ENCODE measurements at regions not wholly inside any gene's neighbourhood (a gene's known extent, or its start where the extent isn't known, plus 50 kb on each side); places are given as distances from the start of the nearest gene placed in this dataset.
"Not testable (repeated sequence)": the region's sequence is repeated elsewhere in the genome, so short reads cannot be mapped to it uniquely, and the experiment has no call there.

- no peak for DNase-seq
- no peak for ATAC-seq
- Mint-ChIP-seq H3K4me1 (ENCODE audit: low read depth) (no peaks in the 10 kb centered on the region), H3K27ac (no peak overlapping the region), H3K9me3 (ENCODE audit: insufficient read depth) (no peaks in the 10 kb centered on the region), H3K4me3 (no peak overlapping the region), H3K36me3 (ENCODE audit: low read depth) (no peaks in the 10 kb centered on the region), H3K27me3 (ENCODE audit: low read depth) (no peaks in the 10 kb centered on the region)
- POLR2A ChIA-PET = no interaction called here
- CTCF ChIA-PET = no interaction called here
Measured at GRCh38 chr2:83261591-83262136, 1197.4 kb downstream of the SUCLG1 start.

GRCh38 chr2:83253848-83254247 is 1205.2 kb downstream of the SUCLG1 start:
- Mint-ChIP-seq H3K27ac (no peak overlapping the region), H3K4me3 (no peak overlapping the region), H3K4me1 (ENCODE audit: low read depth) (no peaks in the 10 kb centered on the region), H3K27me3 (ENCODE audit: low read depth) (no peaks in the 10 kb centered on the region), H3K9me3 (ENCODE audit: insufficient read depth) (peaks cover 10% of the 10 kb centered on the region), H3K36me3 (ENCODE audit: low read depth) (no peaks in the 10 kb centered on the region)
- no peak for ATAC-seq
- POLR2A ChIA-PET = no interaction called here
- CTCF ChIA-PET = no interaction called here
- DNase-seq = no peak

GRCh38 chr2:83251321-83251872 is 1207.7 kb downstream of the SUCLG1 start:
- CTCF ChIA-PET = no interaction called here
- no peaks in the 10 kb centered on the region for H3K36me3 Mint-ChIP-seq (ENCODE audit: low read depth)
- ATAC-seq = no peak
- POLR2A ChIA-PET = no interaction called here
- no peaks in the 10 kb centered on the region for H3K4me1 Mint-ChIP-seq (ENCODE audit: low read depth)
- no peak overlapping the region for H3K27ac Mint-ChIP-seq
- no peaks in the 10 kb centered on the region for H3K27me3 Mint-ChIP-seq (ENCODE audit: low read depth)
- peaks cover 21% of the 10 kb centered on the region for H3K9me3 Mint-ChIP-seq (ENCODE audit: insufficient read depth)
- no peak overlapping the region for H3K4me3 Mint-ChIP-seq
- no peak for DNase-seq

- H3K4me1 Mint-ChIP-seq (ENCODE audit: low read depth); POLR2A ChIA-PET; H3K27ac Mint-ChIP-seq; CTCF ChIA-PET; H3K4me3 Mint-ChIP-seq; H3K27me3 Mint-ChIP-seq (ENCODE audit: low read depth); ATAC-seq; DNase-seq; H3K36me3 Mint-ChIP-seq (ENCODE audit: low read depth): not testable (repeated sequence)
- H3K9me3 Mint-ChIP-seq (ENCODE audit: insufficient read depth) = peaks cover 24% of the 10 kb centered on the region
Measured at GRCh38 chr2:83245806-83246537, 1213.1 kb downstream of the SUCLG1 start.

- no peak for ATAC-seq
- DNase-seq = no peak
- POLR2A ChIA-PET = no interaction called here
- Mint-ChIP-seq H3K27me3 (ENCODE audit: low read depth) (no peaks in the 10 kb centered on the region), H3K27ac (no peak overlapping the region), H3K9me3 (ENCODE audit: insufficient read depth) (peaks cover 6% of the 10 kb centered on the region), H3K4me1 (ENCODE audit: low read depth) (no peaks in the 10 kb centered on the region), H3K4me3 (no peak overlapping the region), H3K36me3 (ENCODE audit: low read depth) (no peaks in the 10 kb centered on the region)
- CTCF ChIA-PET = no interaction called here
Measured at GRCh38 chr2:83240611-83241010, 1218.5 kb downstream of the SUCLG1 start.

GRCh38 chr2:83238111-83238510 is 1221.0 kb downstream of the SUCLG1 start:
- ATAC-seq (no peak), DNase-seq (no peak)
- Mint-ChIP-seq H3K9me3 (ENCODE audit: insufficient read depth) (peaks cover 3% of the 10 kb centered on the region), H3K4me3 (no peak overlapping the region), H3K27ac (no peak overlapping the region), H3K4me1 (ENCODE audit: low read depth) (no peaks in the 10 kb centered on the region), H3K36me3 (ENCODE audit: low read depth) (no peaks in the 10 kb centered on the region), H3K27me3 (ENCODE audit: low read depth) (no peaks in the 10 kb centered on the region)
- ChIA-PET POLR2A (no interaction called here), CTCF (no interaction called here)

- CTCF ChIA-PET = no interaction called here
- H3K4me1 Mint-ChIP-seq (ENCODE audit: low read depth) = no peaks in the 10 kb centered on the region
- H3K9me3 Mint-ChIP-seq (ENCODE audit: insufficient read depth) = peaks cover 3% of the 10 kb centered on the region
- POLR2A ChIA-PET = no interaction called here
- H3K27me3 Mint-ChIP-seq (ENCODE audit: low read depth) = no peaks in the 10 kb centered on the region
- ATAC-seq = no peak
- DNase-seq = no peak
- H3K27ac Mint-ChIP-seq = no peak overlapping the region
- H3K4me3 Mint-ChIP-seq = no peak overlapping the region
- no peaks in the 10 kb centered on the region for H3K36me3 Mint-ChIP-seq (ENCODE audit: low read depth)
Measured at GRCh38 chr2:83234246-83234645, 1224.8 kb downstream of the SUCLG1 start.

GRCh38 chr2:83233781-83234180 is 1225.3 kb downstream of the SUCLG1 start:
- no peak overlapping the region for H3K27ac Mint-ChIP-seq
- no peaks in the 10 kb centered on the region for H3K4me1 Mint-ChIP-seq (ENCODE audit: low read depth)
- no peaks in the 10 kb centered on the region for H3K36me3 Mint-ChIP-seq (ENCODE audit: low read depth)
- H3K27me3 Mint-ChIP-seq (ENCODE audit: low read depth) = no peaks in the 10 kb centered on the region
- peaks cover 3% of the 10 kb centered on the region for H3K9me3 Mint-ChIP-seq (ENCODE audit: insufficient read depth)
- POLR2A ChIA-PET = no interaction called here
- DNase-seq (no peak), ATAC-seq (no peak)
- CTCF ChIA-PET = no interaction called here
- H3K4me3 Mint-ChIP-seq = no peak overlapping the region

- H3K36me3 Mint-ChIP-seq (ENCODE audit: low read depth) = no peaks in the 10 kb centered on the region
- CTCF ChIA-PET = no interaction called here
- no peak overlapping the region for H3K4me3 Mint-ChIP-seq
- ATAC-seq (no peak), DNase-seq (no peak)
- H3K27me3 Mint-ChIP-seq (ENCODE audit: low read depth) = no peaks in the 10 kb centered on the region
- H3K27ac Mint-ChIP-seq = no peak overlapping the region
- POLR2A ChIA-PET = no interaction called here
- H3K4me1 Mint-ChIP-seq (ENCODE audit: low read depth) = no peaks in the 10 kb centered on the region
- peaks cover 3% of the 10 kb centered on the region for H3K9me3 Mint-ChIP-seq (ENCODE audit: insufficient read depth)
Measured at GRCh38 chr2:83233326-83233725, 1225.8 kb downstream of the SUCLG1 start.

GRCh38 chr2:83229443-83229842 is 1229.6 kb downstream of the SUCLG1 start:
- Mint-ChIP-seq H3K27me3 (ENCODE audit: low read depth) (no peaks in the 10 kb centered on the region), H3K27ac (no peak overlapping the region), H3K9me3 (ENCODE audit: insufficient read depth) (peaks cover 1% of the 10 kb centered on the region), H3K4me1 (ENCODE audit: low read depth) (no peaks in the 10 kb centered on the region), H3K4me3 (no peak overlapping the region), H3K36me3 (ENCODE audit: low read depth) (no peaks in the 10 kb centered on the region)
- ChIA-PET POLR2A (no interaction called here), CTCF (no interaction called here)
- no peak for DNase-seq
- no peak for ATAC-seq

- H3K27ac Mint-ChIP-seq = no peak overlapping the region
- no peak overlapping the region for H3K4me3 Mint-ChIP-seq
- H3K9me3 Mint-ChIP-seq (ENCODE audit: insufficient read depth) = no peaks in the 10 kb centered on the region
- H3K27me3 Mint-ChIP-seq (ENCODE audit: low read depth) = no peaks in the 10 kb centered on the region
- ChIA-PET POLR2A (no interaction called here), CTCF (no interaction called here)
- no peak for DNase-seq
- H3K4me1 Mint-ChIP-seq (ENCODE audit: low read depth) = no peaks in the 10 kb centered on the region
- ATAC-seq = no peak
- H3K36me3 Mint-ChIP-seq (ENCODE audit: low read depth) = no peaks in the 10 kb centered on the region
Measured at GRCh38 chr2:83224591-83225200, 1234.4 kb downstream of the SUCLG1 start.

GRCh38 chr2:83221258-83221657 is 1237.8 kb downstream of the SUCLG1 start:
- Mint-ChIP-seq H3K36me3 (ENCODE audit: low read depth) (no peaks in the 10 kb centered on the region), H3K4me1 (ENCODE audit: low read depth) (no peaks in the 10 kb centered on the region), H3K9me3 (ENCODE audit: insufficient read depth) (no peaks in the 10 kb centered on the region), H3K4me3 (no peak overlapping the region), H3K27me3 (ENCODE audit: low read depth) (no peaks in the 10 kb centered on the region), H3K27ac (no peak overlapping the region)
- CTCF ChIA-PET = no interaction called here
- POLR2A ChIA-PET = no interaction called here
- DNase-seq (no peak), ATAC-seq (no peak)

Data from activated CD8-positive, alpha-beta T cell treated with anti-CD3 and anti-CD28 coated beads, Interleukin-2, amount 10 ng/mL, durations not matched to agents 7 days and 5 days (primary cell).